ENCODE measurements at regions not wholly inside any gene's neighbourhood (a gene's known extent, or its start where the extent isn't known, plus 50 kb on each side); places are given as distances from the start of the nearest gene placed in this dataset.
A peak's percentile ranks its signal among the peaks of the same experiment; 100 is the strongest.

GRCh38 chr4:10175626-10176025, 59.0 kb upstream of the WDR1 start:
- TF ChIP-seq POLR2AphosphoS5 (IDR thresholded peaks at IDR 0.05) (no peak), CTCF (IDR thresholded peaks at IDR 0.05 in 8 of 11, conservative IDR thresholded peaks at IDR 0.05 in 3 of 11) (no peak), POLR2A (IDR thresholded peaks at IDR 0.05) (no peak)

GRCh38 chr4:10173754-10174749, 57.5 kb upstream of the WDR1 start:
- Histone ChIP-seq H3K9me3 (no peaks in the 10 kb centered on the region), H3K4me1 (no peaks in the 10 kb centered on the region), H3K27me3 (replicated peaks in 1 of 7) (peaks cover 0 to 16% (median 0%) of the 10 kb centered on the region in 7 donors), H3K4me3 (no peak overlapping the region), H3K27ac (peak overlapping the region in 1 of 8 donors; percentile 21), H3K36me3 (no peaks in the 10 kb centered on the region)
- 72 to 82% (median 76%) methylated on average over 10 of the region's 10 CpGs for WGBS, 5 donors
- intact Hi-C loops (cut with DNase I; ENCODE audit: low total_unique reads), result no loop called here
- TF ChIP-seq CTCF (IDR thresholded peaks at IDR 0.05 in 8 of 11, conservative IDR thresholded peaks at IDR 0.05 in 3 of 11), result no peak
- no peak for TF ChIP-seq POLR2A (IDR thresholded peaks at IDR 0.05)
- no peak for TF ChIP-seq POLR2AphosphoS5 (IDR thresholded peaks at IDR 0.05)
- DNase-seq, result no peak

More at GRCh38 chr4:10175626-10176025, 59.0 kb upstream of the WDR1 start:
- H3K27ac ChIP-seq, result no peak overlapping the region
- peaks cover 0 to 16% (median 0%) of the 10 kb centered on the region in 7 donors for H3K27me3 ChIP-seq (replicated peaks in 1 of 7)
- H3K9me3 ChIP-seq, result no peaks in the 10 kb centered on the region
- intact Hi-C loops (cut with DNase I; ENCODE audit: low total_unique reads), result no loop called here
- no peak for DNase-seq
- H3K4me3 ChIP-seq, result no peak overlapping the region
- H3K36me3 ChIP-seq, result no peaks in the 10 kb centered on the region
- 80 to 97% (median 91%) methylated on average over 7 of the region's 7 CpGs for WGBS, 5 donors
- peaks cover 0 to 3% (median 0%) of the 10 kb centered on the region in 6 donors for H3K4me1 ChIP-seq

- intact Hi-C loops (cut with DNase I; ENCODE audit: low total_unique reads), result no loop called here
- 37 to 65% (median 47%) methylated on average over 9 of the region's 9 CpGs for WGBS, 5 donors
- H3K36me3 ChIP-seq, result no peaks in the 10 kb centered on the region
- peaks cover 0 to 16% (median 0%) of the 10 kb centered on the region in 7 donors for H3K27me3 ChIP-seq (replicated peaks in 1 of 7)
- H3K9me3 ChIP-seq, result no peaks in the 10 kb centered on the region
- H3K27ac ChIP-seq, result peak overlapping the region in 1 of 8 donors; percentile 21
- H3K4me3 ChIP-seq, result no peak overlapping the region
- TF ChIP-seq POLR2AphosphoS5 (IDR thresholded peaks at IDR 0.05) (no peak), CTCF (IDR thresholded peaks at IDR 0.05 in 8 of 11, conservative IDR thresholded peaks at IDR 0.05 in 3 of 11) (no peak), POLR2A (IDR thresholded peaks at IDR 0.05) (no peak)
- no peaks in the 10 kb centered on the region for H3K4me1 ChIP-seq
- no peak for DNase-seq
These were observed 56.6 kb upstream of the WDR1 start for GRCh38 chr4:10173037-10173753.

All from spleen (tissue), 11 donors.